IMR-90 (cell line): ENCODE measurements at regions not wholly inside any gene's neighbourhood (a gene's known extent, or its start where the extent isn't known, plus 50 kb on each side); places are given as distances from the start of the nearest gene placed in this dataset.

ENCODE experiments used
- ATAC-seq: fragments of 200-7000 bp; cut with Tn5 transposase; 2 replicates; pipeline ENCODE4 v1.9.1; 2020; ENCODE audit warnings: low read depth, mild to moderate bottlenecking, moderate library complexity
- BruUV-seq: library from RNA; stranded (reverse); fragments of 400-500 nt; replicated peaks from 2 replicates; lab custom pipeline; 2021; lab: Mats Ljungman, UMichigan
- CTCF ChIA-PET: fragments of 300-600 bp; formaldehyde crosslinking; extraction: SDS; loops from one replicate; lab custom pipeline; 2021; ENCODE audit warnings: antibody characterized with exemption; lab: Yijun Ruan, JAX
- POLR2A ChIA-PET: fragments of 300-600 bp; sonication (Branson Sonifier 250); formaldehyde crosslinking; loops from one replicate; lab custom pipeline; 2022; ENCODE audit warnings: antibody characterized with exemption; ENCODE audit not compliant: unreplicated experiment; lab: Charles Lee
- DNase-seq: peaks from one replicate; pipeline ENCODE4 v3.0.0; 2013
- H2AFZ ChIP-seq: replicated peaks from 2 replicates; pipeline ENCODE3; 2013; ENCODE audit warnings: low read length, mild to moderate bottlenecking; ENCODE audit not compliant: poor library complexity
- H2AK5ac ChIP-seq: 2 replicates; pipeline ENCODE4 v1.6.1; 2013; ENCODE audit warnings: low read depth, low read length, inconsistent platforms
- H2AK9ac ChIP-seq: replicated peaks from 2 replicates; pipeline ENCODE3; 2013; ENCODE audit warnings: mild to moderate bottlenecking, low read depth, low read length, moderate library complexity; ENCODE audit not compliant: poor library complexity
- H2BK120ac ChIP-seq: 2 replicates; pipeline ENCODE4 v1.6.1; 2013; ENCODE audit warnings: low read depth, low read length, inconsistent platforms
- H2BK15ac ChIP-seq: 3 replicates; pipeline ENCODE4 v1.6.1; 2013; ENCODE audit warnings: low read depth, low read length, inconsistent platforms
- H2BK20ac ChIP-seq: 2 replicates; pipeline ENCODE4 v1.6.1; 2013; ENCODE audit warnings: low read depth, mild to moderate bottlenecking, inconsistent platforms, low read length, moderate library complexity
- H2BK5ac ChIP-seq: 2 replicates; pipeline ENCODE4 v1.6.1; 2013; ENCODE audit warnings: mild to moderate bottlenecking, low read depth, low read length, inconsistent platforms; ENCODE audit not compliant: poor library complexity, severe bottlenecking
- H3K14ac ChIP-seq: replicated peaks from 2 replicates; pipeline ENCODE4 v1.6.1; 2013; ENCODE audit warnings: low read depth, low read length, inconsistent platforms
- H3K18ac ChIP-seq: 2 replicates; pipeline ENCODE4 v1.6.1; 2013; ENCODE audit warnings: low read depth, low read length, control low read depth
- H3K23ac ChIP-seq: 2 replicates; pipeline ENCODE4 v1.6.1; 2013; ENCODE audit warnings: low read depth, low read length, inconsistent platforms
- H3K27ac ChIP-seq: 2 replicates; pipeline ENCODE4 v1.5.1; 2013; ENCODE audit warnings: mild to moderate bottlenecking, control low read depth, low read length; ENCODE audit not compliant: insufficient read depth
- H3K27me3 ChIP-seq: 2 replicates; pipeline ENCODE4 v1.6.1; 2013; ENCODE audit warnings: low read length; ENCODE audit not compliant: control insufficient read depth, insufficient read depth
- H3K36me3 ChIP-seq: 2 replicates; pipeline ENCODE4 v1.6.1; 2013; ENCODE audit warnings: low read length, mixed read lengths; ENCODE audit not compliant: control insufficient read depth, insufficient read depth
- H3K4ac ChIP-seq: 2 replicates; pipeline ENCODE4 v1.6.1; 2013; ENCODE audit warnings: low read depth, low read length, inconsistent platforms
- H3K4me1 ChIP-seq: 2 replicates; pipeline ENCODE4 v1.6.1; 2013; ENCODE audit warnings: low read length, mixed read lengths; ENCODE audit not compliant: control insufficient read depth, insufficient read depth
- H3K4me2 ChIP-seq: 2 replicates; pipeline ENCODE4 v1.6.1; 2013; ENCODE audit warnings: low read depth, mild to moderate bottlenecking, control low read depth, low read length, moderate library complexity
- H3K4me3 ChIP-seq: 2 replicates; pipeline ENCODE4 v1.5.1; 2013; ENCODE audit warnings: low read depth, mild to moderate bottlenecking, control low read depth, low read length, moderate library complexity; ENCODE audit not compliant: insufficient read depth
- H3K56ac ChIP-seq: 2 replicates; pipeline ENCODE4 v1.6.1; 2013; ENCODE audit warnings: low read length, inconsistent platforms; ENCODE audit not compliant: insufficient read depth; ENCODE audit errors: extremely low read depth
- H3K79me1 ChIP-seq, 2 experiments: 2 replicates each; pipeline ENCODE4 v1.6.1; 2013; ENCODE audit warnings: low read length in 2 of 2, inconsistent platforms in 1 of 2, low read depth in 1 of 2
- H3K9ac ChIP-seq: 2 replicates; pipeline ENCODE4 v1.6.1; 2013; ENCODE audit warnings: low read depth, low read length, control low read depth
- H3K9me1 ChIP-seq: 2 replicates; pipeline ENCODE4 v1.6.1; 2013; ENCODE audit warnings: low read length, inconsistent platforms; ENCODE audit not compliant: insufficient read depth
- H3K9me3 ChIP-seq: 2 replicates; pipeline ENCODE4 v1.6.1; 2013; ENCODE audit warnings: low read length; ENCODE audit not compliant: control insufficient read depth, insufficient read depth
- H4K20me1 ChIP-seq: 2 replicates; pipeline ENCODE4 v1.6.1; 2013; ENCODE audit warnings: low read length, inconsistent platforms; ENCODE audit not compliant: insufficient read depth
- H4K5ac ChIP-seq: 2 replicates; pipeline ENCODE4 v1.6.1; 2013; ENCODE audit warnings: mild to moderate bottlenecking, low read depth, low read length, control low read depth
- H4K8ac ChIP-seq, 2 experiments: 2 replicates each; pipeline ENCODE4 v1.6.1; 2013; ENCODE audit warnings: low read depth in 2 of 2, low read length in 2 of 2, control low read depth in 1 of 2, inconsistent platforms in 1 of 2
- H4K91ac ChIP-seq: 2 replicates; pipeline ENCODE4 v1.6.1; 2013; ENCODE audit warnings: low read depth, low read length, inconsistent platforms; ENCODE audit not compliant: insufficient read depth
- CEBPB ChIP-seq: IDR thresholded peaks from 2 replicates; pipeline ENCODE4 v1.6.1; 2012; ENCODE audit warnings: low read depth, low read length, improper control_type of control experiment
- CHD1 ChIP-seq: IDR thresholded peaks from 2 replicates; pipeline ENCODE4 v1.6.1; 2012; ENCODE audit warnings: low read depth, low read length, improper control_type of control experiment
- MAFK ChIP-seq: IDR thresholded peaks from 2 replicates; pipeline ENCODE4 v1.6.1; 2012; ENCODE audit warnings: low read depth, low read length, improper control_type of control experiment
- RCOR1 ChIP-seq: IDR thresholded peaks from 2 replicates; pipeline ENCODE4 v1.6.1; 2012; ENCODE audit warnings: mild to moderate bottlenecking, low read length, improper control_type of control experiment; ENCODE audit not compliant: insufficient replicate concordance
- RFX5 ChIP-seq: IDR thresholded peaks from 2 replicates; pipeline ENCODE4 v1.8.0; 2012; ENCODE audit warnings: low read depth, mild to moderate bottlenecking, low read length, moderate library complexity
- WGBS, 2 experiments: methylation state at CpG; one replicate each; pipeline versions ENCODE4 v1.1.5 to v1.1.7; 2013; ENCODE audit warnings: missing lambda C conversion rate in 2 of 2; ENCODE audit not compliant: insufficient read length in 1 of 2; ENCODE audit errors: extremely low coverage in 2 of 2; 5-methylcytosine and 5-hydroxymethylcytosine counted together
- dilution Hi-C: fragments of 300-500 bp; cut with HindIII; formaldehyde crosslinking; loops from one replicate; pipeline ENCODE4 v1.14.3; 2018; ENCODE audit warnings: low sequenced_read_pairs; ENCODE audit not compliant: unreplicated experiment
- in situ Hi-C: fragments of 300-500 bp; cut with MboI; formaldehyde crosslinking; loops from 3 replicates; pipeline ENCODE4 v1.14.3; 2019; ENCODE audit warnings: low sequenced_read_pairs, inconsistent platforms, mixed read lengths
- intact Hi-C: fragments of 100-400 bp; cut with micrococcal nuclease; formaldehyde crosslinking; loops from 2 replicates; pipeline ENCODE4 v1.10.0; 2022

- Histone ChIP-seq H3K18ac (no peak overlapping the region), H2BK120ac (no peak overlapping the region), H2AK9ac (no peak overlapping the region), H3K4ac (no peak overlapping the region), H2BK5ac (no peak overlapping the region), H2BK15ac (no peak overlapping the region), H4K20me1 (no peaks in the 10 kb centered on the region), H3K4me2 (no peak overlapping the region), H3K9me3 (peaks cover 3% of the 10 kb centered on the region), H3K36me3 (no peaks in the 10 kb centered on the region), H4K5ac (no peak overlapping the region), H2AFZ (no peak overlapping the region), H3K4me1 (no peaks in the 10 kb centered on the region), H3K79me1 (no peaks in the 10 kb centered on the region), H2BK20ac (no peak overlapping the region), H3K56ac (no peak overlapping the region), H4K91ac (no peak overlapping the region), H3K9ac (no peak overlapping the region), H3K9me1 (no peaks in the 10 kb centered on the region), H3K4me3 (no peak overlapping the region), H3K27me3 (peaks cover 44% of the 10 kb centered on the region), H4K8ac (no peak overlapping the region), H2AK5ac (no peak overlapping the region), H3K27ac (no peak overlapping the region), H3K14ac (no peak overlapping the region), H3K23ac (no peak overlapping the region)
- ChIA-PET POLR2A (no interaction called here), CTCF (no interaction called here)
- no peak for ATAC-seq
- in situ Hi-C loops: no loop called here
- TF ChIP-seq CHD1: no peak
- no peak for TF ChIP-seq RFX5
- no peak for TF ChIP-seq CEBPB
- no peak for TF ChIP-seq RCOR1
- no peak for TF ChIP-seq MAFK
- no peak for DNase-seq
- intact Hi-C loops: no loop called here
- BruUV-seq: no TSS peak
- WGBS, 2 experiments: 40% methylated on average over 1 of the region's 3 CpGs; no CpG with 5 or more reads in 1 of the 2 experiments
- dilution Hi-C loops: no loop called here
Observed at GRCh38 chr9:124188331-124189110, 69.2 kb upstream of the NEK6 start.
